Stimulated activated effector memory CD8-positive, alpha-beta T cell treated with anti-CD3 and anti-CD28 coated beads, Interleukin-12 subunit alpha, Interleukin-12 subunit beta, amount 100 ng/mL, for 72 hours (primary cell): ENCODE measurements at regions not wholly inside any gene's neighbourhood (a gene's known extent, or its start where the extent isn't known, plus 50 kb on each side); places are given as distances from the start of the nearest gene placed in this dataset.
"Not testable (repeated sequence)": the region's sequence is repeated elsewhere in the genome, so short reads cannot be mapped to it uniquely, and the experiment has no call there.

Source experiments
- ATAC-seq: fragments of 150-1000 bp; cut with Tn5 transposase; 2 replicates; pipeline ENCODE4 v1.10.0; 2021
- DNase-seq, 2 donors: peaks; one replicate each; pipeline ENCODE4 v3.0.0; 2021 to 2022; ENCODE audit warnings: low spot score in 2 of 2
- H3K27ac Mint-ChIP-seq: one replicate; pipeline ENCODE4 v1.8.0; 2022; ENCODE audit warnings: mild to moderate bottlenecking, mixed read lengths
- H3K36me3 Mint-ChIP-seq: one replicate; pipeline ENCODE4 v1.8.0; 2022; ENCODE audit warnings: mild to moderate bottlenecking, mixed read lengths
- H3K4me1 Mint-ChIP-seq: one replicate; pipeline ENCODE4 v1.8.0; 2022; ENCODE audit warnings: mixed read lengths
- H3K4me3 Mint-ChIP-seq: one replicate; pipeline ENCODE4 v1.8.0; 2022; ENCODE audit warnings: mild to moderate bottlenecking, mixed read lengths
- H3K9me3 Mint-ChIP-seq: one replicate; pipeline ENCODE4 v1.8.0; 2022; ENCODE audit warnings: mixed read lengths

DNA sequence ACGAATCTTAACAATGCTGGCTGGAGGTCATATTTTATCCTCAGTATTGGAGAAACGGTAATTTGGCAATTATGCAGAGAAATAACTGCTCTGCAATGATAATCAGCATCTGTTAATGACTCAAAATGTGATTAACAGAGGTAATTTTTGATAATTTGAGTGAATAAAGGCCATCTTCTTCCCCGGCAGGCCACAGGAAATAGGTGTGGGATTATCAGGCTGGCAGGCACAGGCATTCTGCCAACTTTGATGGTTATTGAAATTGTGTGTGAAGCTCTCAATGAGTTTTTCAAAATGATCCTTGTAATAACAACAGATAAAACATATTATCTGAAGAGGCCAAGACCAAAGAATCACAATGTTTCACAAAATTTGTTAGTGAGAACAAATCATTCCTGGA is 309.0 kb downstream of the PTGER3 start:
- Mint-ChIP-seq H3K36me3 (no peaks in the 10 kb centered on the region), H3K9me3 (peaks cover 6% of the 10 kb centered on the region), H3K4me3 (no peak overlapping the region), H3K27ac (no peak overlapping the region), H3K4me1 (no peaks in the 10 kb centered on the region)
- DNase-seq (no peak), ATAC-seq (no peak)

GRCh38 chr1:70745199-70745598 is 302.4 kb downstream of the PTGER3 start:
- ATAC-seq, result no peak
- Mint-ChIP-seq H3K4me1 (no peaks in the 10 kb centered on the region), H3K27ac (no peak overlapping the region), H3K36me3 (no peaks in the 10 kb centered on the region), H3K9me3 (peaks cover 32% of the 10 kb centered on the region), H3K4me3 (no peak overlapping the region)
- no peak for DNase-seq

DNA sequence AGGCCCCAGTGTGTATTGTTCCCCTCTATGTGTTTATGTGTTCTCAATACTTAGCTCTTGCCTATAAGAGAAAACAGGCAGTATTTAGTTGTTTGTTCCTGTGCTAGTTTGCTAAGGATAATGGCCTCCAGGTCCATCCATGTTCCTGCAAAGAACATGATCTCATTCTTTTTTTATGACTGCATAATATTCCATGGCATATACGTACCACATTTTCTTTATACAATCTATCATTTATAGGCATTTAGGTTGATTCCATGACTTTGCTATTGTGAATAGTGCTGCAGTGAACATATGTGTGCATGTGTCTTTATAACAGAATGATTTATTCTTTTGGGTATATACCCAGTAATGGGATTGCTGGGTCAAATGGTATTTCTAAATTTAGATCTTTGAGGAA is 301.6 kb downstream of the PTGER3 start:
- H3K4me1 Mint-ChIP-seq, ATAC-seq, H3K4me3 Mint-ChIP-seq, DNase-seq, H3K27ac Mint-ChIP-seq, H3K36me3 Mint-ChIP-seq: not testable (repeated sequence)
- peaks cover 32% of the 10 kb centered on the region for H3K9me3 Mint-ChIP-seq

DNA sequence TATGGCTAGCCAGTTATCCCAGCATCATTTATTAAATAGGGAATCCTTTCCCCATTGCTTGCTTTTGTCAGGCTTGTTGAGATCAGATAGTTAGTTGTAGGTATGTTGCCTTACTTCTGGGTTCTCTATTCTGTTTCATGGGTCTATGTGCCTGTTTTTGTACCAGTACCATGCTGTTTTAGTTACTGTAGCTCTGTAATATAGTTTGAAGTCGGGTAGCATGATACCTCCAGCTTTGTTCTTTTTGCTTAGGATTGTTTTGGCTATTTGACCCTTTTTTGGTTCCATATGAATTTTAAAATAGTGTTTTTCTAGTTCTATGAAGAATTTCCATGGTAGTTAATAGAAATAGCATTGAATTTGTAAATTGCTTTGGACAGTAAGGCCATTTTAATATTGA is 300.5 kb downstream of the PTGER3 start:
- H3K4me3 Mint-ChIP-seq, ATAC-seq, DNase-seq, H3K36me3 Mint-ChIP-seq, H3K4me1 Mint-ChIP-seq, H3K27ac Mint-ChIP-seq: not testable (repeated sequence)
- peaks cover 25% of the 10 kb centered on the region for H3K9me3 Mint-ChIP-seq

DNA sequence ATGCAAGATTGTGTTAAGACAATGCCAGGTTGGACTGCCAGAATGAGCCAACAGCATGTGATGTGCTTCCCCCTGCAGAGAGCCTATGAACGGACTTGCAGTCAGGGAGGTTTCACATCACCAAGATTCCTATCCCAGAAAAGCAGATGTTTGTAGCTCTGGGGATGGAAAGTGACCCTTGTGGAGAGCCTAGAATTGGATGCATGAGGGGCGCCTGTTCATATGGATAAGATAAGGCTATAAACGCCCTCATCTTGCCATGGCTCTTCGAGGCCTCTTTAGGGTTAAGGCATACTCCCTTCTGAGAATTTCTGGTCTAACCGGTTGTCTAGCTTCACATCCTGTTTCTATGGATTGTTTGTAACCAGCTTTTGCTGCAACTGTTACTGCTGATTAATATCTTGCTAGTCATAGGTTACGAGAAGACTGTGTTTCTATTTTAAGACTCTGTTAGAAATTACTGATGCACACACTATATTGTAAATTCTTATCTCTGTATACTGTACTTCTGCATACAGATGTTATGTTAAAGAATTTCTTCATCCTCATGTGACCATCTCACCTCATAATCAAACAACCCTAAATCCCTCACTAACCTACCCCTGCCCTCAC is 295.8 kb downstream of the PTGER3 start:
- H3K36me3 Mint-ChIP-seq, H3K4me3 Mint-ChIP-seq, H3K4me1 Mint-ChIP-seq, H3K27ac Mint-ChIP-seq, ATAC-seq, DNase-seq: not testable (repeated sequence)
- peaks cover 29% of the 10 kb centered on the region for H3K9me3 Mint-ChIP-seq

DNA sequence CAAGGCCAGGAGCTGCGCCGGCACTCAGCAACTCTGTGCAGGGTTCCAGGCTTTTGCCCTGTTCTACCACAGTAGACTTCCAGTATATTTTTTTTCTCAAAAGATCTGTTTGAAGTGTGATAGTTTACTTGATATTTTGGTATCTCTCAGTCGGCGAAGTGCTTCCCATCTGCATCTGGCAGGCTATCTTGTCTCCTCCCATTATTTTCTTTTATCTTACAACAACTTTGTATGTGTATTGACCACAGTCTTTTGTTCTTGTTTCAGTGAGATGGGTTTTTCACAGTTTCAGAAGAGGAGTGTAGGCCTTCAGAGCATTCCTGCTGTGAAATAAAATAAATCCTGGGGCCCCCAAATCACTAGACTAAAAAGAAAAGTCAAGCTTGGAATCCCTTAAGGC is 292.9 kb downstream of the PTGER3 start:
- peaks cover 18% of the 10 kb centered on the region for H3K9me3 Mint-ChIP-seq
- H3K4me3 Mint-ChIP-seq, result no peak overlapping the region
- ATAC-seq (no peak), DNase-seq (no peak)
- H3K27ac Mint-ChIP-seq, result no peak overlapping the region
- no peaks in the 10 kb centered on the region for H3K36me3 Mint-ChIP-seq
- no peaks in the 10 kb centered on the region for H3K4me1 Mint-ChIP-seq

DNA sequence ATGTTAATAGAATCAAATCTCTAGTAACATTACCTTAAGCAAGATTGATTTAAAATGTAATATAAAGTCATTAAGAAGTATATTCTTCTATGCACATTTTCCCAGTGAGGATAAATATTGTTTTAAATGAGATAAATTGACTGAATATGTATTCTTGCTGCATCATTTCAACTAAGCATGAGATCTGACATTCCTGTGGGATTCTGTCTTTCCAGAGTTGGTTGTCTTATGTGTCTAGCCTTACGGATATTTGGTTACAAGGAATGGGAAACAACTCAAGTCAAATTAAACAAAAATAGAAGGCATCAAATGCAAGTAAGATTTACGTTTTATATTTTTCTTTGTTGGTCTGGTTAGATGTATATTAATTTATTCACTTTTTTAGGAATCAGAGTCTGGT is 287.5 kb downstream of the PTGER3 start:
- no peak for ATAC-seq
- H3K9me3 Mint-ChIP-seq, result peaks cover 11% of the 10 kb centered on the region
- H3K36me3 Mint-ChIP-seq, result no peaks in the 10 kb centered on the region
- H3K27ac Mint-ChIP-seq, result no peak overlapping the region
- no peak for DNase-seq
- no peak overlapping the region for H3K4me3 Mint-ChIP-seq
- no peaks in the 10 kb centered on the region for H3K4me1 Mint-ChIP-seq

- Mint-ChIP-seq H3K4me1 (no peaks in the 10 kb centered on the region), H3K27ac (no peak overlapping the region), H3K4me3 (no peak overlapping the region), H3K9me3 (peaks cover 5% of the 10 kb centered on the region), H3K36me3 (no peaks in the 10 kb centered on the region)
- DNase-seq (no peak), ATAC-seq (no peak)
Measured at GRCh38 chr1:70762386-70762785, 285.2 kb downstream of the PTGER3 start.

DNA sequence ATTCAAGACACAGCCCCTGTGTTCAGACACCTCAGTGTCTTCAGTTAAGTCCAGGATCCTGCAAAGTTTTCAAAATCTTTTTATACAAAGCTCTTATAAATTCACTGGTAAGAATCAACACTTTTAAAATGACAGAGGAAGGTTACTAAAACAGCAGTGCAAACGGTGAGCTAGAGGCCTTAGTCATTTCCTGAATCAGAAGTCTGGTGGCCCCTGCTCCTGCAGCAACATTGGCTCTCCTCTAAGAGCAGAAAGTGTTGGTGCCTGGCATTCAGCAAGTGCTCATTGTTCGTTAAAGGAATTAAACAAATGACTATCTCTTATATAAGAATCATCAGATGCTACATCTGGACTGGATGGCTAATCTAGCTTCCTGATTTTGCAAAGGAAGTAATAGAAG is 282.9 kb downstream of the PTGER3 start:
- Mint-ChIP-seq H3K9me3 (peaks cover 5% of the 10 kb centered on the region), H3K36me3 (no peaks in the 10 kb centered on the region), H3K27ac (no peak overlapping the region), H3K4me3 (no peak overlapping the region), H3K4me1 (no peaks in the 10 kb centered on the region)
- DNase-seq (no peak), ATAC-seq (no peak)

- no peak for DNase-seq
- no peak for ATAC-seq
- Mint-ChIP-seq H3K36me3 (no peaks in the 10 kb centered on the region), H3K4me3 (no peak overlapping the region), H3K9me3 (peaks cover 11% of the 10 kb centered on the region), H3K4me1 (no peaks in the 10 kb centered on the region), H3K27ac (no peak overlapping the region)
Measured at GRCh38 chr1:70767377-70767776, 280.2 kb downstream of the PTGER3 start.

DNA sequence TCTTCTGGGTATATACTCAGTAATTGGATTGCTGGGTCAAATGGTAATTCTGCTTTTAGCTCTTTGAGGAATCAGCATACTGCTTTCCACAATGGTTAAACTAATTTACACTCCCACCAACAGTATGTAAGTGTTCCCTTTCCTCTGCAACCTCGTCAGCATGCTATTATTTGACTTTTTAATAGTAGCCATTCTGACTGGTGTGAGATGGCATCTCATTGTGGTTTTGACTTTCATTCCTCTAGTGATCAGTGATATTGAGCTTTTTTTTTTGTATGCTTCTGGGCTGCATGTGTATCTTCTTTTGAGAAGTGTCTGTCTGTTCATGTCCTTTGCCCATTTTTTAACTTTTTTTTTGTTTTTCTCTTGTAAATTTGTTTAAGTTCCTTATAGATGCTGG is 279.4 kb downstream of the PTGER3 start:
- DNase-seq, result no peak
- H3K36me3 Mint-ChIP-seq, result no peaks in the 10 kb centered on the region
- H3K9me3 Mint-ChIP-seq, result peaks cover 11% of the 10 kb centered on the region
- no peak overlapping the region for H3K4me3 Mint-ChIP-seq
- no peak for ATAC-seq
- H3K27ac Mint-ChIP-seq, result no peak overlapping the region
- no peaks in the 10 kb centered on the region for H3K4me1 Mint-ChIP-seq

DNA sequence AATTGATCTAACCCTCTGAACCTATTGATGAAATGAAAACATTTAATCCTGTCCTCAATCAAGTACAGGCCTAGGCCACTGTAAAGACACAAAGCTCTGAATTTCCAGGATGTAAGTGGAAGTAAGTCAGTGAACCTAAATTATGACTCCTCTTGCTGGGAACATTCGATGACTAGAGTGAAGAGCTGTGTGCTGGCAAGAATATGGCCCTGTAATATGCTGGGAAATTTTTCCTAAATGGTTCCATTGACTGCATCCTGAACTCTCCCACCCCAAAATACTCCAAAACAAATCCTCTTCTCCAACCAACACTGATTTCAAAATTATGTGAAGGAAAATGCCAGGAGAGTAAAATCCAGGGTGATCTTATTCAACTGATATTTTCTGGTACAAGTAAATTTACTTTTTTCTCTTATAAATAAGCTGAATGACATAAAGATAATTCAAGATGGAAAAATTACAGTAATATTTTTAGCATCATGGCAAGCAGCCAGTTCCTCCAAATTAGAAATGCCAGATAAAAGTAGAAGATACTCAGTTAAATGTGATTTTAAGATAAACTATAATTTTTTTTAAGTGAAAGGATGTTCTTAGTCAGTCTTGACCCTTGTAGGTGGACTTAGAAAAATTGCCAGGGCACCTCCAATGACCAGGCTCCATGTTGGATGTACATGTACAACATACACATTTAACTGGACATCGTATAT is 269.4 kb downstream of the PTGER3 start:
- H3K27ac Mint-ChIP-seq, result no peak overlapping the region
- DNase-seq (no peak), ATAC-seq (no peak)
- H3K9me3 Mint-ChIP-seq, result peaks cover 5% of the 10 kb centered on the region
- no peak overlapping the region for H3K4me3 Mint-ChIP-seq
- no peaks in the 10 kb centered on the region for H3K36me3 Mint-ChIP-seq
- no peaks in the 10 kb centered on the region for H3K4me1 Mint-ChIP-seq

DNA sequence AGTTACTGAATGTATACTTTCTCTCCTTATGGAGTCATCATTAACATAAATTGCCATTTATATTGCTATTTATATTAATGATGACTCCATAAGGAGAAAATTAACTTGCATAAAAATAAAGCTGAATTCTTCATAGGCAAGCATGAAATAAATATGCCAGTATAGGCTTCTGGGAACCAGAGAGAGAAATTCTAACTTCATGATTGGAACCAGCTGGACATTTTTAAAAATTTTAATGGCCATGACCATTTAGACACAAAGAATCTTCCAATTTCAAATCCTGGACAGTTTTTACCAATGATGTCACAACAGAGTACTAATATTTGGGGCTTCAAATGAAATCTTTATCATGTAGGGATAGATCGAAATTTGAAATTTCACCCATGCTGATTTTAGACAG is 268.7 kb downstream of the PTGER3 start:
- H3K4me1 Mint-ChIP-seq, result no peaks in the 10 kb centered on the region
- no peak for DNase-seq
- H3K9me3 Mint-ChIP-seq, result peaks cover 7% of the 10 kb centered on the region
- ATAC-seq, result no peak
- no peaks in the 10 kb centered on the region for H3K36me3 Mint-ChIP-seq
- H3K27ac Mint-ChIP-seq, result no peak overlapping the region
- no peak overlapping the region for H3K4me3 Mint-ChIP-seq

- no peaks in the 10 kb centered on the region for H3K4me1 Mint-ChIP-seq
- DNase-seq (no peak), ATAC-seq (no peak)
- no peak overlapping the region for H3K4me3 Mint-ChIP-seq
- no peak overlapping the region for H3K27ac Mint-ChIP-seq
- H3K36me3 Mint-ChIP-seq, result no peaks in the 10 kb centered on the region
- H3K9me3 Mint-ChIP-seq, result peaks cover 7% of the 10 kb centered on the region
Measured at GRCh38 chr1:70779571-70779970, 268.0 kb downstream of the PTGER3 start.

DNA sequence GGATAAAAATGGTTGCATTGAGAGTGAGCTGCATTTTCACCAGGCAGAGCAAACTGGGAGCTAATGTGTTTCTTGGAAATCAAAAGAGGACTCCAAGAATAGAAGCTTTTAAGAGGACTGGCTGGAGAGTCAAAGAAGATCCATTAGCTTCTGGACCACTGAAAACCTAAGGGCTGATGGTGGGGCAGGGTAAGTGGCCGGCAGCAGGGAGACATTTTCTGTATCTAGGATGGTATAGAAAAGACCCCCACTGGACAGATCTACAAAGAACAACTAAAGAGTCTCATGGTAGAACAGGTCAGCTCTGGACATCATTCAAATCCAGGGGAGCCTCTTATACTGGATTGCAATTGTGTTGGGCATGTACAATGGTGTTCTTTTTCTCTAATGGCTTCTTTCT is 262.3 kb downstream of the PTGER3 start:
- DNase-seq, result no peak
- no peaks in the 10 kb centered on the region for H3K36me3 Mint-ChIP-seq

DNA sequence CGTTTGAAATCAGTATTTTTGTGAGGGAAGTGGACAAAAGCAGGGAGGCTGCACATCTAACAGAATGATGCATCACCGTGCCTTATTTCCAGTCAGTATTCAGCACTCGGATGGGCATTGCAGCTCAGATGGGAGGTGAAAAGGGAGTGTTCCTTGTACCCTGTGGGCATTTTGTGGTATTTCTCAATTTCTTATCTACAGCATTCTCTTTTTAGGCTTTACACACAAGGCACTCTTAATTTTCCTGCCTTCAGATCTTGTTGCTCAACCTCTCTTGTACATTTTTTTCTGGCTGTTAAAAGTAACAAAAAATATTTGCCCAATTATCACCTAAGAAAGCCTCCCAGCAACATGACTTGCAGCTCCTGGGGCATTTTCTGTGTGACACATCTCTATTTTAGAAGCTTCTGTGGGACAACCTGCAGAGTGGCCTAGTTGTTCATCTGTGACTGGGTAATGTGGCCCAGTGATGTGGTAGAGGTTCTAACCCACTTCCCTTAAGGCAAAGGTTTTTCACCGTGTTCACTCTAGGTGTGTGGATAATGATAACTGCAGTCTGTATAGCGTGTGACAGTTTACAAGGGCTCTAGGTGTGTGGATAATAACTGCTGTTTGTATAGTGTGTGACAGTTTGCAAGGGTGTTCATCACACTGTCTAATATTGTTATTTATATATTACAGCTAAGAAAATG is 257.2 kb downstream of the PTGER3 start:
- Mint-ChIP-seq H3K9me3 (peaks cover 2% of the 10 kb centered on the region), H3K27ac (no peak overlapping the region), H3K36me3 (no peaks in the 10 kb centered on the region), H3K4me3 (no peak overlapping the region), H3K4me1 (no peaks in the 10 kb centered on the region)
- no peak for DNase-seq
- no peak for ATAC-seq

More for the DNA sequence above, 262.3 kb downstream of the PTGER3 start:
- ATAC-seq, result no peak
- no peaks in the 10 kb centered on the region for H3K4me1 Mint-ChIP-seq
- H3K27ac Mint-ChIP-seq, result no peak overlapping the region
- peaks cover 4% of the 10 kb centered on the region for H3K9me3 Mint-ChIP-seq
- no peak overlapping the region for H3K4me3 Mint-ChIP-seq
